GM12878 (cell line): ENCODE measurements at regions not wholly inside any gene's neighbourhood (a gene's known extent, or its start where the extent isn't known, plus 50 kb on each side); places are given as distances from the start of the nearest gene placed in this dataset.
A peak's percentile ranks its signal among the peaks of the same experiment; 100 is the strongest.

Source experiments
- BCL11A ChIP-seq: IDR thresholded peaks from 2 replicates; pipeline ENCODE4 v1.6.1; 2011; ENCODE audit warnings: low read depth, low read length
- BHLHE40 ChIP-seq, 2 experiments: fragments of 450-650 bp in 1 of 2; IDR thresholded peaks; 2 replicates each; pipeline ENCODE4 v1.6.1; 2011 to 2017; ENCODE audit warnings: low read depth in 2 of 2, borderline replicate concordance in 1 of 2, improper control_type of control experiment in 1 of 2, low read length in 1 of 2, mild to moderate bottlenecking in 1 of 2
- DPF2 ChIP-seq: fragments of 450-650 bp; IDR thresholded peaks from 2 replicates; pipeline ENCODE4 v1.6.1; 2017; ENCODE audit warnings: mild to moderate bottlenecking
- EP300 ChIP-seq, 2 experiments: fragments of 150-350 bp in 1 of 2; IDR thresholded peaks; 2 replicates each; pipeline ENCODE4 v1.6.1; 2011 to 2012; ENCODE audit warnings: low read depth in 2 of 2, low read length in 2 of 2, borderline replicate concordance in 1 of 2, improper control_type of control experiment in 1 of 2, inconsistent platforms in 1 of 2; ENCODE audit not compliant: control insufficient read depth in 1 of 2
- ETV6 ChIP-seq, 2 experiments: fragments of 450-650 bp in 1 of 2; IDR thresholded peaks in 1 of 2; conservative IDR thresholded peaks in 1 of 2; 2 replicates each; pipeline ENCODE4 v1.6.1; 2014; ENCODE audit warnings: antibody characterized with exemption in 1 of 2, borderline replicate concordance in 1 of 2, low read depth in 1 of 2, mild to moderate bottlenecking in 1 of 2, moderate library complexity in 1 of 2
- HCFC1 ChIP-seq: fragments of 150-350 bp; IDR thresholded peaks from 2 replicates; pipeline ENCODE4 v1.6.1; 2014; ENCODE audit warnings: low read length
- NR2C1 ChIP-seq: fragments of 450-650 bp; IDR thresholded peaks from 2 replicates; pipeline ENCODE4 v1.6.1; 2017; ENCODE audit warnings: antibody characterized with exemption, mild to moderate bottlenecking, moderate library complexity
- NR2C2 ChIP-seq: IDR thresholded peaks from 2 replicates; pipeline ENCODE4 v1.6.1; 2011; ENCODE audit warnings: borderline replicate concordance, low read depth; ENCODE audit not compliant: control insufficient read depth, insufficient read length
- POLR2A ChIP-seq: IDR thresholded peaks from 2 replicates; pipeline ENCODE4 v1.6.1; 2011; ENCODE audit warnings: low read depth, mild to moderate bottlenecking, low read length
- RAD21 ChIP-seq: IDR thresholded peaks from 2 replicates; pipeline ENCODE4 v1.6.1; 2011; ENCODE audit warnings: mild to moderate bottlenecking, low read depth, low read length, moderate library complexity; ENCODE audit not compliant: insufficient read depth
- RBBP5 ChIP-seq: fragments of 200-600 bp; sonication (generic); conservative IDR thresholded peaks from 2 replicates; pipeline ENCODE4 v1.6.1; 2016
- RELA ChIP-seq: fragments of 450-650 bp; IDR thresholded peaks from 2 replicates; pipeline ENCODE4 v1.8.0; 2014; ENCODE audit warnings: borderline replicate concordance; ENCODE audit not compliant: partially characterized antibody
- RFX5 ChIP-seq: IDR thresholded peaks from 2 replicates; pipeline ENCODE4 v1.6.1; 2011; ENCODE audit warnings: low read depth, low read length, improper control_type of control experiment
- SMC3 ChIP-seq: IDR thresholded peaks from 2 replicates; pipeline ENCODE4 v1.6.1; 2011; ENCODE audit warnings: low read length, improper control_type of control experiment, borderline replicate concordance
- STAT3 ChIP-seq: IDR thresholded peaks from 2 replicates; pipeline ENCODE4 v1.6.1; 2011; ENCODE audit warnings: low read depth, low read length, improper control_type of control experiment
- ZSCAN29 ChIP-seq: fragments of 450-650 bp; IDR thresholded peaks from 2 replicates; pipeline ENCODE4 v1.6.1; 2017; ENCODE audit warnings: mild to moderate bottlenecking, moderate library complexity
- ZZZ3 ChIP-seq: IDR thresholded peaks from 2 replicates; pipeline ENCODE4 v1.6.1; 2011; ENCODE audit warnings: low read depth; ENCODE audit not compliant: control insufficient read depth, insufficient read length
- TF ChIP-seq, protein P1 (sequence below): fragments of 450-650 bp; IDR thresholded peaks from 2 replicates; pipeline ENCODE4 v1.6.1; 2017; ENCODE audit warnings: antibody characterized with exemption, mild to moderate bottlenecking, moderate library complexity
- TF ChIP-seq, protein P2 (sequence below): fragments of 450-650 bp; IDR thresholded peaks from 2 replicates; pipeline ENCODE4 v1.6.1; 2017; ENCODE audit warnings: mild to moderate bottlenecking, moderate library complexity
- TF ChIP-seq, protein P3 (sequence below): fragments of 450-650 bp; IDR thresholded peaks from 2 replicates; pipeline ENCODE4 v1.6.1; 2017; ENCODE audit warnings: mild to moderate bottlenecking
- TF ChIP-seq, protein P4 (sequence below): IDR thresholded peaks from 2 replicates; pipeline ENCODE4 v1.6.1; 2011; ENCODE audit warnings: low read depth, low read length, improper control_type of control experiment, borderline replicate concordance
- TF ChIP-seq, protein P5 (sequence below): IDR thresholded peaks from 2 replicates; pipeline ENCODE4 v1.6.1; 2012; ENCODE audit warnings: low read depth, low read length, improper control_type of control experiment

DNA sequence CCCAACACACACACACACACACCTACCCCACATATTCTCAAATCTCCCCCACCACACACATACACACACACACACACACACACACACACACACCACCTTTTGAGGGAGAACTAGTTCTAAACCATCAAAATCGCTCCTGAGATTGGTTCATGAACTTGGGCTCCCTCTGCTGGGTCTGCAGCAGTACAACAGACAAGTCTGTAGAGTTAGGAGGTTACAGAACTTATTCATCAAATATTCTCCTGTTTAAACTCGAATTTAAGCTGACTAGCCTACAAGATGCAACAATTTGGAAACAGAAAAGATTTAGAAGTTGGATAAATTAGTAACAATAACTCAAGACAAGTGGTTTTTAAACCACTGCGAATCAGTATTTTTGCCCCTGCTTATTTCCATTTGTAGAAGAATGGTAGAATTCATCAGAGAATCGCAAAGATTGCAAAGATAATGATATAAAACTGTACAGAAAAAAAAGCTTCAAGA, 136.4 kb upstream of the USP15 start (continued):
- TF ChIP-seq, protein P1, sequence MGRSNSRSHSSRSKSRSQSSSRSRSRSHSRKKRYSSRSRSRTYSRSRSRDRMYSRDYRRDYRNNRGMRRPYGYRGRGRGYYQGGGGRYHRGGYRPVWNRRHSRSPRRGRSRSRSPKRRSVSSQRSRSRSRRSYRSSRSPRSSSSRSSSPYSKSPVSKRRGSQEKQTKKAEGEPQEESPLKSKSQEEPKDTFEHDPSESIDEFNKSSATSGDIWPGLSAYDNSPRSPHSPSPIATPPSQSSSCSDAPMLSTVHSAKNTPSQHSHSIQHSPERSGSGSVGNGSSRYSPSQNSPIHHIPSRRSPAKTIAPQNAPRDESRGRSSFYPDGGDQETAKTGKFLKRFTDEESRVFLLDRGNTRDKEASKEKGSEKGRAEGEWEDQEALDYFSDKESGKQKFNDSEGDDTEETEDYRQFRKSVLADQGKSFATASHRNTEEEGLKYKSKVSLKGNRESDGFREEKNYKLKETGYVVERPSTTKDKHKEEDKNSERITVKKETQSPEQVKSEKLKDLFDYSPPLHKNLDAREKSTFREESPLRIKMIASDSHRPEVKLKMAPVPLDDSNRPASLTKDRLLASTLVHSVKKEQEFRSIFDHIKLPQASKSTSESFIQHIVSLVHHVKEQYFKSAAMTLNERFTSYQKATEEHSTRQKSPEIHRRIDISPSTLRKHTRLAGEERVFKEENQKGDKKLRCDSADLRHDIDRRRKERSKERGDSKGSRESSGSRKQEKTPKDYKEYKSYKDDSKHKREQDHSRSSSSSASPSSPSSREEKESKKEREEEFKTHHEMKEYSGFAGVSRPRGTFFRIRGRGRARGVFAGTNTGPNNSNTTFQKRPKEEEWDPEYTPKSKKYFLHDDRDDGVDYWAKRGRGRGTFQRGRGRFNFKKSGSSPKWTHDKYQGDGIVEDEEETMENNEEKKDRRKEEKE, result no peak
- TF ChIP-seq STAT3 (no peak), POLR2A (no peak), BCL11A (no peak), ZSCAN29 (no peak), SMC3 (peak; percentile 40; the same call in 1 of the 2 replicates), RELA (no peak), HCFC1 (no peak), RFX5 (no peak), NR2C1 (no peak), RAD21 (peak; percentile 63), RBBP5 (no peak), DPF2 (no peak), EP300 (IDR thresholded peaks at IDR 0.05; ENCODE audit: borderline replicate concordance in 1 of 2, control insufficient read depth in 1 of 2, low read depth in 2 of 2, low read length in 2 of 2) (no peak), ZZZ3 (no peak), ETV6 (conservative IDR thresholded peaks at IDR 0.05 in 1 of 2, IDR thresholded peaks at IDR 0.05 in 1 of 2; ENCODE audit: borderline replicate concordance in 1 of 2, low read depth in 1 of 2) (no peak), BHLHE40 (IDR thresholded peaks at IDR 0.05; ENCODE audit: borderline replicate concordance in 1 of 2, low read depth in 2 of 2, low read length in 1 of 2) (no peak), NR2C2 (no peak)
- TF ChIP-seq, protein P2, sequence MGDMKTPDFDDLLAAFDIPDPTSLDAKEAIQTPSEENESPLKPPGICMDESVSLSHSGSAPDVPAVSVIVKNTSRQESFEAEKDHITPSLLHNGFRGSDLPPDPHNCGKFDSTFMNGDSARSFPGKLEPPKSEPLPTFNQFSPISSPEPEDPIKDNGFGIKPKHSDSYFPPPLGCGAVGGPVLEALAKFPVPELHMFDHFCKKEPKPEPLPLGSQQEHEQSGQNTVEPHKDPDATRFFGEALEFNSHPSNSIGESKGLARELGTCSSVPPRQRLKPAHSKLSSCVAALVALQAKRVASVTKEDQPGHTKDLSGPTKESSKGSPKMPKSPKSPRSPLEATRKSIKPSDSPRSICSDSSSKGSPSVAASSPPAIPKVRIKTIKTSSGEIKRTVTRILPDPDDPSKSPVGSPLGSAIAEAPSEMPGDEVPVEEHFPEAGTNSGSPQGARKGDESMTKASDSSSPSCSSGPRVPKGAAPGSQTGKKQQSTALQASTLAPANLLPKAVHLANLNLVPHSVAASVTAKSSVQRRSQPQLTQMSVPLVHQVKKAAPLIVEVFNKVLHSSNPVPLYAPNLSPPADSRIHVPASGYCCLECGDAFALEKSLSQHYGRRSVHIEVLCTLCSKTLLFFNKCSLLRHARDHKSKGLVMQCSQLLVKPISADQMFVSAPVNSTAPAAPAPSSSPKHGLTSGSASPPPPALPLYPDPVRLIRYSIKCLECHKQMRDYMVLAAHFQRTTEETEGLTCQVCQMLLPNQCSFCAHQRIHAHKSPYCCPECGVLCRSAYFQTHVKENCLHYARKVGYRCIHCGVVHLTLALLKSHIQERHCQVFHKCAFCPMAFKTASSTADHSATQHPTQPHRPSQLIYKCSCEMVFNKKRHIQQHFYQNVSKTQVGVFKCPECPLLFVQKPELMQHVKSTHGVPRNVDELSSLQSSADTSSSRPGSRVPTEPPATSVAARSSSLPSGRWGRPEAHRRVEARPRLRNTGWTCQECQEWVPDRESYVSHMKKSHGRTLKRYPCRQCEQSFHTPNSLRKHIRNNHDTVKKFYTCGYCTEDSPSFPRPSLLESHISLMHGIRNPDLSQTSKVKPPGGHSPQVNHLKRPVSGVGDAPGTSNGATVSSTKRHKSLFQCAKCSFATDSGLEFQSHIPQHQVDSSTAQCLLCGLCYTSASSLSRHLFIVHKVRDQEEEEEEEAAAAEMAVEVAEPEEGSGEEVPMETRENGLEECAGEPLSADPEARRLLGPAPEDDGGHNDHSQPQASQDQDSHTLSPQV, result no peak
- TF ChIP-seq, protein P3, sequence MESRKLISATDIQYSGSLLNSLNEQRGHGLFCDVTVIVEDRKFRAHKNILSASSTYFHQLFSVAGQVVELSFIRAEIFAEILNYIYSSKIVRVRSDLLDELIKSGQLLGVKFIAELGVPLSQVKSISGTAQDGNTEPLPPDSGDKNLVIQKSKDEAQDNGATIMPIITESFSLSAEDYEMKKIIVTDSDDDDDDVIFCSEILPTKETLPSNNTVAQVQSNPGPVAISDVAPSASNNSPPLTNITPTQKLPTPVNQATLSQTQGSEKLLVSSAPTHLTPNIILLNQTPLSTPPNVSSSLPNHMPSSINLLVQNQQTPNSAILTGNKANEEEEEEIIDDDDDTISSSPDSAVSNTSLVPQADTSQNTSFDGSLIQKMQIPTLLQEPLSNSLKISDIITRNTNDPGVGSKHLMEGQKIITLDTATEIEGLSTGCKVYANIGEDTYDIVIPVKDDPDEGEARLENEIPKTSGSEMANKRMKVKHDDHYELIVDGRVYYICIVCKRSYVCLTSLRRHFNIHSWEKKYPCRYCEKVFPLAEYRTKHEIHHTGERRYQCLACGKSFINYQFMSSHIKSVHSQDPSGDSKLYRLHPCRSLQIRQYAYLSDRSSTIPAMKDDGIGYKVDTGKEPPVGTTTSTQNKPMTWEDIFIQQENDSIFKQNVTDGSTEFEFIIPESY, result no peak
- TF ChIP-seq, protein P4, sequence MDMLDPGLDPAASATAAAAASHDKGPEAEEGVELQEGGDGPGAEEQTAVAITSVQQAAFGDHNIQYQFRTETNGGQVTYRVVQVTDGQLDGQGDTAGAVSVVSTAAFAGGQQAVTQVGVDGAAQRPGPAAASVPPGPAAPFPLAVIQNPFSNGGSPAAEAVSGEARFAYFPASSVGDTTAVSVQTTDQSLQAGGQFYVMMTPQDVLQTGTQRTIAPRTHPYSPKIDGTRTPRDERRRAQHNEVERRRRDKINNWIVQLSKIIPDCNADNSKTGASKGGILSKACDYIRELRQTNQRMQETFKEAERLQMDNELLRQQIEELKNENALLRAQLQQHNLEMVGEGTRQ, result no peak
- TF ChIP-seq, protein P5, sequence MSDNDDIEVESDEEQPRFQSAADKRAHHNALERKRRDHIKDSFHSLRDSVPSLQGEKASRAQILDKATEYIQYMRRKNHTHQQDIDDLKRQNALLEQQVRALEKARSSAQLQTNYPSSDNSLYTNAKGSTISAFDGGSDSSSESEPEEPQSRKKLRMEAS, result no peak
